SK-N-MC (cell line): ENCODE measurements at regions not wholly inside any gene's neighbourhood (a gene's known extent, or its start where the extent isn't known, plus 50 kb on each side); places are given as distances from the start of the nearest gene placed in this dataset.

Experiments
- DNase-seq: peaks from one replicate; pipeline ENCODE4 v3.0.0-alpha.2; 2011; ENCODE audit warnings: low read depth, low spot score
- H3K27ac ChIP-seq: fragments of 200-600 bp; sonication (generic); 2 replicates; pipeline ENCODE4 v1.5.1; 2016; ENCODE audit warnings: mixed run types
- H3K36me3 ChIP-seq: fragments of 200-600 bp; sonication (generic); 2 replicates; pipeline ENCODE4 v1.6.1; 2017; ENCODE audit warnings: antibody characterized with exemption, low read length, mixed read lengths; ENCODE audit not compliant: insufficient read depth
- H3K4me3 ChIP-seq: fragments of 200-600 bp; sonication (generic); 2 replicates; pipeline ENCODE4 v1.5.1; 2016
- H3K9ac ChIP-seq: fragments of 200-600 bp; sonication (generic); 2 replicates; pipeline ENCODE4 v1.8.0; 2017; ENCODE audit warnings: mixed run types, mixed read lengths; ENCODE audit not compliant: insufficient read length
- H3K9me3 ChIP-seq: fragments of 200-600 bp; sonication (generic); 2 replicates; pipeline ENCODE4 v1.6.1; 2017; ENCODE audit warnings: low read depth, mild to moderate bottlenecking, antibody characterized with exemption, low read length, moderate library complexity, mixed read lengths
- EZH2 ChIP-seq: fragments of 200-600 bp; sonication (generic); IDR thresholded peaks from one replicate; pipeline ENCODE4 v1.6.1; 2017; ENCODE audit warnings: antibody characterized with exemption
- FOXP2 ChIP-seq: optimal IDR thresholded peaks from 2 replicates; pipeline ENCODE3; 2011; ENCODE audit warnings: mild to moderate bottlenecking, moderate library complexity; ENCODE audit not compliant: insufficient read depth; ENCODE audit errors: extremely low read length, control extremely low read depth
- POLR2AphosphoS5 ChIP-seq: IDR thresholded peaks from 2 replicates; pipeline ENCODE4 v1.6.1; 2012; ENCODE audit warnings: mild to moderate bottlenecking, low read depth, low read length, borderline replicate concordance

DNA sequence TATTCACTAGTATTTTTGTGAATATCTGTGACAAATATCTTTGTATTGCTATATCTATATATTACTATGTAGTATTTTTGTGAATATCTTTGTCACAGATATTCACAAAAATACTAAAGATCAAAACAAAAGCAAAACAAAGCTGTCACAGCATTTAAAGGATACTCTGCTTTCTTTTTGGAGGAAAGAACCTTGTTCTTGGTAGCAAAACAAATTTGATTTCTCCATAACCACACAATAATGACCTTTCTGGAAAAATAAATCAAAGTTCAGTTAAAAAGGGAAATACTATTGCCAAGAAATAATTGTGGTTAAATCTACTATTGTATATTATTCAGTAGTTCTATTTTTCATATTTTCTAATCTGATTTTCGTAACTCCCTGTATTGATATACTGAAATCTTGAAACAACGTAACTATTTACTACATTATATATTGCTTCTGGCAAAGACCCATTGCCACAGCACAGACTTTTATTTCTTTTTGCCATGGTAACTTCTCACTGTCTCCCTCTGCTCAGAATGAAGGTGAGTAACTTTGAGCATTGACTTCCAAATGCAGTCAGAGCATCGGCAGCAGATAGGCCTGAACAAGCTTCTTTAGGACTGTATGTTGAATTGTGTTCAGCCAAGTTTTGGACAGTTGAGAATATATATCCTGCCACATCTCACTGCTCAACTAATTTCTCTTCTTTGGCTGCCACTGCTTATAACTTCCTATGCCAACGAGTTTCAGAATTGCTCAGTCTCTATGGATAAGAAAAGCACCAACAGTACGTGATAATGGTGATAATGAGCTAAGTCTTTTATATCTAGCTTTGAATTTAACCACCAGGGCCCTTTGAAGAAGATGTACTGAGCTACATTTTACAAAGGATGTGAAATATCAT is 1097.2 kb upstream of the GJE1 start:
- H3K9me3 ChIP-seq = 0 out of 2 replicates have a peak, but pooled peaks cover 3% of the 10 kb centered on the region
- no peak for TF ChIP-seq POLR2AphosphoS5
- TF ChIP-seq FOXP2 = no peak
- no peak for TF ChIP-seq EZH2
- H3K9ac ChIP-seq = no peak overlapping the region
- no peaks in the 10 kb centered on the region for H3K36me3 ChIP-seq
- DNase-seq = no peak
- no peak overlapping the region for H3K4me3 ChIP-seq
- no peak overlapping the region for H3K27ac ChIP-seq

DNA sequence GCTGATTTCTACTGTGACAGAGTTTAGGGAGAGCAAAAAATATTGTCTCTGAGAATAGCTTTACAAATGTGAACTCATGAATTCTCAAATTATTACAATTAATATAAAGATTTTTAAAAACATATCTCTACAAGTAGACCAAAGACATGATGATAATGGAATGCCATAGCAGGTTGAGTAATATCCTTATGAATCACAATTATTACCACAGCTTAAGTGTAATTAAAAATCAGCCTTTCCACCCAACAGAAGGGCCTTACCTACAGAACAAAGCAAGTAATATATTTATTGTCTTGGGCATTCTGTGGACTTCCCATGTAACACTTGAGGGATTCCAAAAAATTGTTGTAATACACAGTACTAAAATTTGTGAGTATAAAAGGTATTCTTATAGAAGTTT is 1099.6 kb upstream of the GJE1 start:
- no peak for TF ChIP-seq EZH2
- no peak for TF ChIP-seq FOXP2
- TF ChIP-seq POLR2AphosphoS5 = no peak
- Histone ChIP-seq H3K9me3 (no peaks in the 10 kb centered on the region), H3K27ac (no peak overlapping the region), H3K36me3 (no peaks in the 10 kb centered on the region), H3K9ac (no peak overlapping the region), H3K4me3 (no peak overlapping the region)
- DNase-seq = no peak

DNA sequence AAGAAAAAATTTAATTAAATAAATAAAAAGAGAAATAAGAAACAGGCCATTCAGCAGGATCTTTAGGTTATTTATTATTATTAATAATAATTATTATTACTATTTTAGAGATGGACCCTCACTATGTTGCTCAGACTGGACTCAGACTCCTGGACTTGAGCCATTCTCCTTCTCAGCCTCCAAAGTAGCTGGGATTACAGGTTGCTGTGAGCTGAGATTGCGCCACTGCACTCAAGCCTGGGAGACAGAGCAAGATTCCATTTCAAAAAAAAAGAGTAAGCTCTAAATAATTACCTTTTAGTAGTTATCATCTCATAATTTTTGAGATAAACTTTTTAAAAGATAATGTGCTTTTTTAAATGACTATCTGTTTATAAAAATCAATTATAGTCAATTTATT is 1102.8 kb upstream of the GJE1 start:
- H3K36me3 ChIP-seq = no peaks in the 10 kb centered on the region
- no peaks in the 10 kb centered on the region for H3K9me3 ChIP-seq
- TF ChIP-seq EZH2 = no peak
- TF ChIP-seq POLR2AphosphoS5 = no peak
- no peak for TF ChIP-seq FOXP2
- H3K9ac ChIP-seq = no peak overlapping the region
- no peak overlapping the region for H3K27ac ChIP-seq
- DNase-seq = no peak
- no peak overlapping the region for H3K4me3 ChIP-seq

DNA sequence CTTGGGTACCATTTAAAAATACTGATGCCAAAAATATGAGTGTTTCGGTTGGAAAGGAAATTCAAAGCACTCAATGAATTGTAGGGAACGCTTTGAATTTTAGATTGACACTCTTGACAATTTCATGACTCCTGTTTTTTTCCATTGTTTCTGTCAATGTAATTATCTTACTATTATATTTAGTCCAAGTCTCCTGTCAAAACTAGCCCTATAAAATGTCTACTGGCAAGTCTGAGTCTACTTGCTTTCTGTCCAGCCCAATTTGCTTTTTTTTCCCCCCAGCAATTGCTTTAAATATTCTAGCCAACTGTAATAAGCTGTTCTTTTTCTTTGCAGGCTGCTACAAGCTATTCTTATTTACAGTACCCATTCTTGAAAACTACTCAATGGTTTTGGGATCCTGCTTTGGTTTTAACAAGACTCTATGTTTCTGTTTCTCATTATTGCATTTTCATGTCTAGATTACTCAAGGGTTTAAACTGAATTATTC is 1103.9 kb upstream of the GJE1 start:
- TF ChIP-seq FOXP2 = no peak
- no peak for TF ChIP-seq POLR2AphosphoS5
- no peak for TF ChIP-seq EZH2
- Histone ChIP-seq H3K27ac (no peak overlapping the region; the same call in 1 of the 2 replicates), H3K9ac (no peak overlapping the region), H3K36me3 (no peaks in the 10 kb centered on the region), H3K9me3 (no peaks in the 10 kb centered on the region), H3K4me3 (no peak overlapping the region)
- DNase-seq = no peak

DNA sequence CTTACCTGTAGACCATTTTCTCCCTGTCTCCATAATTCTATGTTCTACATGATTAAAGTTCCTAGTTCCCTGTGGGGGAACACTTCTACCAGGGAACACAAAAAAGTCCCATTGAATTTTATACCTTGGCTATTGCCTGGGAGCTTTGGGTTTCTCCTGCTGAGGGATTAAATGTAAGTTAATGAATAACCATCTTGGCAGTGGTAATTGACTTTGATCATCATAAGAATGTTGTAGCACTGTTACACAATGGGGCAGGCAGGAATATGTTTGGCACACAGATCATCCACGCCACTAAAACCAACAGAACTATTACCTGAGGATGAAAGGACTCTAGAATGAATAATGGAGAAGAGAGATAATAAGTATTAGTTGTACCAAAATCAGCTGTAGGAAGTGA is 1106.2 kb upstream of the GJE1 start:
- TF ChIP-seq EZH2 = no peak
- TF ChIP-seq POLR2AphosphoS5 = no peak
- TF ChIP-seq FOXP2 = no peak
- Histone ChIP-seq H3K4me3 (no peak overlapping the region), H3K9me3 (no peaks in the 10 kb centered on the region), H3K27ac (no peak overlapping the region), H3K36me3 (no peaks in the 10 kb centered on the region), H3K9ac (no peak overlapping the region)
- DNase-seq = no peak

DNA sequence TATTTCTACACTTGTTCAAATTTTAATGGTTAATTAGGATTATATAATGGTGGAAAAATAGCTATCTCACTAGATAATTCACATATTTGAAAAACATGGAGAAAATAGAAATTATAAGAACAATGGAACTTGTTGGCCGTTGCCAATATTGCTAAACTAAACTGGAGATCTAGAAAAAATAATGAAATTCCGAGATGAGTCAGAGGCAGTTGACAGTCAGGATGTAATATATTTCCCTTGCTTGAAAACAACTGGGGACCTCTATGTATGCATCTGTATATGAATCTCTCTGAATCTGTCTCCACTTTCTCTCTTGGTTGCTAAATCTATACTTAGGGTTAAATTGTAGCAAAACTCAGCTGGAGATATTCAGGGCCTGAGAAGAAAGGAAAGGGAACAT is 1108.2 kb upstream of the GJE1 start:
- Histone ChIP-seq H3K36me3 (no peaks in the 10 kb centered on the region), H3K9ac (no peak overlapping the region), H3K4me3 (no peak overlapping the region), H3K9me3 (no peaks in the 10 kb centered on the region), H3K27ac (no peak overlapping the region)
- DNase-seq = no peak
- no peak for TF ChIP-seq EZH2
- TF ChIP-seq FOXP2 = no peak
- TF ChIP-seq POLR2AphosphoS5 = no peak

DNA sequence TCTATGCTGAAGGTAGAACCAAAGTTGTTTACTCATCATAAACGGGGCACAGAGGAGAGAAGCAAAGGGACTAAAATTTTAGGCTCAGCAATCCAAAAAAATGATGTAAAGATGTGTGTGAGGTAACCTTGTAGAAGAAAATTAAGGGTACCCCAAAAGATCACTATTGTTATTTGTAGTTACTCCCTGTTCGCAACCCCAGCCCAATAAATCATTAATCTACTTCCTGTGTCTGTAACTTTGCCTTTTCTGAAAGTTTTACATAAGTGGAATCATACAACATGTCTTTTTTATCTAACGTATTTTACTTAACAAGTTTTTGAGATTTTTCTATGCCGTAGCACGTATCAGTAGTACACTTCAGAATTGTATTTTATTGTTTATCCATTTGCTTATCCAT is 1114.8 kb upstream of the GJE1 start:
- no peak for DNase-seq
- Histone ChIP-seq H3K27ac (no peak overlapping the region), H3K36me3 (no peaks in the 10 kb centered on the region), H3K9me3 (no peaks in the 10 kb centered on the region), H3K4me3 (no peak overlapping the region), H3K9ac (no peak overlapping the region)
- no peak for TF ChIP-seq FOXP2
- no peak for TF ChIP-seq POLR2AphosphoS5
- TF ChIP-seq EZH2 = no peak

DNA sequence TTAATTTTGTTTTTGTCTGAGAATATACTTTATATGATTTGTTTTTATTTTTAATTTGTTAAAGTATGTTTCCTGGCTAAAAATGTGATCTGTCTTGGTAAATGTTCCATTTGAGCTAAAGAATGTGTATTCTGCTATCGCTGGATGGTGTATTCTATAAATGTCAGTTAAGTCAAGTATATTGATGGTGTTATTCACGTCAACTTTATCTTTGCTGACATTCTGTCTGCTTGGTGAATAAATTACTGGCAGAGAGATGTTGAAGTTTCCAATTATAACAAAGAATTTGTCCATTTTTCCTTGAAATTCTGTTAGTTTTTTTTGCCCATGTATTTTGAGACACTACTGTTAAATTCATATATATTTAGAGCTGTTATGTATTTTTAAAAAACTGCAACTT is 1131.8 kb upstream of the GJE1 start:
- Histone ChIP-seq H3K4me3 (no peak overlapping the region), H3K9ac (no peak overlapping the region), H3K36me3 (no peaks in the 10 kb centered on the region), H3K27ac (no peak overlapping the region), H3K9me3 (peaks cover 4% of the 10 kb centered on the region; the same call in 1 of the 2 replicates)
- DNase-seq = no peak
- TF ChIP-seq EZH2 (no peak), POLR2AphosphoS5 (no peak), FOXP2 (no peak)
